K562 (cell line): ENCODE measurements at regions not wholly inside any gene's neighbourhood (a gene's known extent, or its start where the extent isn't known, plus 50 kb on each side); places are given as distances from the start of the nearest gene placed in this dataset.

Source experiments
- ATAC-seq: fragments of 200-7000 bp; cut with Tn5 transposase; 3 replicates; pipeline ENCODE4 v1.9.1; 2020; ENCODE audit warnings: moderate library complexity
- BruUV-seq: library from RNA; stranded (reverse); fragments of 400-500 nt; replicated peaks from 2 replicates; lab custom pipeline; 2021; lab: Mats Ljungman, UMichigan
- CTCF ChIA-PET: fragments of 300-600 bp; formaldehyde crosslinking; extraction: SDS; loops from one replicate; lab custom pipeline; 2021; ENCODE audit warnings: low intra/inter-chr PET ratio; lab: Yijun Ruan, JAX
- POLR2A ChIA-PET: fragments of 300-600, 350-650 bp; sonication (Branson Sonifier 250); formaldehyde crosslinking; extraction: SDS; loops from one replicate; lab custom pipeline; 2021; ENCODE audit warnings: antibody characterized with exemption, inconsistent platforms; lab: Yijun Ruan, JAX
- DNase-seq, 4 experiments: peaks; one replicate each; pipeline versions ENCODE4 v3.0.0 to v3.0.0-alpha.2; 2011 to 2018; ENCODE audit warnings: low spot score in 3 of 4, mixed read lengths in 3 of 4; ENCODE audit errors: extremely low read depth in 1 of 4
- FAIRE-seq: peaks from 2 replicates; lab custom pipeline; 2011; peaks lifted over from hg19 to GRCh38; lab: Jason Lieb, UNC
- H2AFZ ChIP-seq: 2 replicates; pipeline ENCODE4 v1.6.0; 2011; ENCODE audit warnings: low read depth, low read length, control low read depth, inconsistent platforms
- H3K27ac ChIP-seq: fragments of 200-600 bp; 3 replicates; pipeline ENCODE4 v1.8.0; 2011; ENCODE audit warnings: low read depth, mild to moderate bottlenecking, control low read depth, inconsistent platforms, low read length, moderate library complexity, mixed read lengths; ENCODE audit errors: extremely low read depth
- H3K27me3 ChIP-seq, 2 experiments: fragments of 300-600 bp in 1 of 2; 2 replicates in 1 of 2; 3 replicates in 1 of 2; pipeline versions ENCODE4 v1.6.0 to v1.8.0; 2011; ENCODE audit warnings: inconsistent platforms in 2 of 2, low read length in 2 of 2, mild to moderate bottlenecking in 1 of 2, mixed read lengths in 1 of 2, moderate library complexity in 1 of 2; ENCODE audit not compliant: control insufficient read depth in 2 of 2, insufficient read depth in 2 of 2
- H3K36me3 ChIP-seq: fragments of 300-600 bp; 3 replicates; pipeline ENCODE4 v1.8.0; 2011; ENCODE audit warnings: mild to moderate bottlenecking, low read length, inconsistent platforms; ENCODE audit not compliant: control insufficient read depth, insufficient read depth
- H3K4me1 ChIP-seq, 2 experiments: fragments of 200-600 bp in 1 of 2; replicated peaks in 1 of 2; 2 replicates in 1 of 2; 3 replicates in 1 of 2; pipeline versions ENCODE4 v1.5.1 to v1.8.0; 2011; ENCODE audit warnings: inconsistent platforms in 2 of 2, low read length in 2 of 2, mild to moderate bottlenecking in 1 of 2, mixed read lengths in 1 of 2, moderate library complexity in 1 of 2; ENCODE audit not compliant: control insufficient read depth in 2 of 2, insufficient read depth in 2 of 2
- H3K4me2 ChIP-seq: 2 replicates; pipeline ENCODE4 v1.6.1; 2011; ENCODE audit warnings: low read length, control low read depth, inconsistent platforms, mixed read lengths; ENCODE audit not compliant: insufficient read depth
- H3K4me3 ChIP-seq: fragments of 200-600 bp; sonication (generic), shearing (Covaris generic); 2 replicates; pipeline ENCODE4 v1.5.1; 2016; ENCODE audit warnings: control low read depth, inconsistent platforms
- H3K79me2 ChIP-seq: fragments of 200-600 bp; 3 replicates; pipeline ENCODE4 v1.8.0; 2011; ENCODE audit warnings: low read length, inconsistent platforms; ENCODE audit not compliant: control insufficient read depth, insufficient read depth
- H3K9ac ChIP-seq, 2 experiments: 2 replicates each; pipeline versions ENCODE4 v1.6.0 to v1.6.1; 2011; ENCODE audit warnings: low read depth in 2 of 2, low read length in 2 of 2, control low read depth in 1 of 2, inconsistent platforms in 1 of 2, mild to moderate bottlenecking in 1 of 2, mixed read lengths in 1 of 2; ENCODE audit not compliant: insufficient read depth in 1 of 2
- H3K9me1 ChIP-seq: one replicate; pipeline ENCODE4 v1.6.0; 2011; ENCODE audit warnings: inconsistent platforms, mild to moderate bottlenecking, low read length, moderate library complexity; ENCODE audit not compliant: control insufficient read depth, insufficient read depth
- H3K9me3 ChIP-seq: replicated peaks from 2 replicates; pipeline ENCODE4 v1.5.1; 2011; ENCODE audit warnings: low read depth, low read length, inconsistent platforms; ENCODE audit not compliant: control insufficient read depth, insufficient read depth
- H4K20me1 ChIP-seq: replicated peaks from 2 replicates; pipeline ENCODE4 v1.6.1; 2011; ENCODE audit warnings: low read length, inconsistent platforms, mixed read lengths; ENCODE audit not compliant: control insufficient read depth, insufficient read depth
- ADNP ChIP-seq: fragments of 200-800 bp; sonication (Bioruptor generic); IDR thresholded peaks from 2 replicates; pipeline ENCODE4 v1.6.1; 2016; ENCODE audit warnings: missing genetic modification characterization, missing compliant biosample characterization
- BCOR ChIP-seq: fragments of 450-650 bp; IDR thresholded peaks from 2 replicates; pipeline ENCODE4 v1.6.1; 2016
- EWSR1 ChIP-seq: fragments of 450-650 bp; IDR thresholded peaks from 2 replicates; pipeline ENCODE4 v1.6.1; 2018; ENCODE audit warnings: borderline replicate concordance, mild to moderate bottlenecking, low read depth, moderate library complexity; ENCODE audit not compliant: partially characterized antibody
- MEF2A ChIP-seq: IDR thresholded peaks from 2 replicates; pipeline ENCODE4 v1.6.1; 2011; ENCODE audit warnings: low read depth, mild to moderate bottlenecking, low read length, moderate library complexity; ENCODE audit not compliant: control insufficient read depth
- OTX1 ChIP-seq: fragments of 450-650 bp; formaldehyde crosslinking; IDR thresholded peaks from 2 replicates; pipeline ENCODE4 v1.4.0; 2022; ENCODE audit warnings: mild to moderate bottlenecking
- SIN3A ChIP-seq, 2 experiments: fragments of 150-350 bp in 1 of 2; IDR thresholded peaks; 2 replicates each; pipeline ENCODE4 v1.6.1; 2011 to 2016; ENCODE audit warnings: borderline replicate concordance in 2 of 2, low read depth in 2 of 2, low read length in 2 of 2, mild to moderate bottlenecking in 2 of 2, moderate library complexity in 2 of 2; ENCODE audit not compliant: control insufficient read depth in 1 of 2
- SRF ChIP-seq, 2 experiments: fragments of 250-450, 450-650 bp in 1 of 2; sonication (Bioruptor Pico) in 1 of 2; sonication (generic) in 1 of 2; formaldehyde crosslinking; IDR thresholded peaks; 2 replicates each; pipeline versions ENCODE4 v1.5.0 to v1.5.1; 2020 to 2022; ENCODE audit warnings: mild to moderate bottlenecking in 1 of 2, missing genetic modification reagents in 1 of 2
- ZBTB12 ChIP-seq: fragments of 250-450 bp; sonication (Bioruptor Pico); IDR thresholded peaks from 2 replicates; pipeline ENCODE4 v1.4.0; 2020
- ZBTB17 ChIP-seq: fragments of 450-650 bp; formaldehyde crosslinking; IDR thresholded peaks from 2 replicates; pipeline ENCODE4 v1.4.0; 2020; ENCODE audit warnings: mild to moderate bottlenecking
- ZNF384 ChIP-seq: IDR thresholded peaks from 2 replicates; pipeline ENCODE4 v1.6.1; 2012; ENCODE audit warnings: low read depth, low read length, improper control_type of control experiment
- ZNF740 ChIP-seq, 3 experiments: fragments of 200-800 bp in 1 of 3; sonication (Bioruptor generic) in 1 of 3; sonication (generic) in 1 of 3; formaldehyde crosslinking in 1 of 3; IDR thresholded peaks; 2 replicates each; pipeline versions ENCODE4 v1.6.1 to v1.8.0; 2016 to 2022; ENCODE audit warnings: mild to moderate bottlenecking in 2 of 3, missing compliant biosample characterization in 2 of 3, missing genetic modification characterization in 2 of 3, missing genetic modification reagents in 1 of 3
- ZSCAN29 ChIP-seq: fragments of 450-650 bp; IDR thresholded peaks from 2 replicates; pipeline ENCODE4 v1.6.1; 2017
- WGBS: fragments of 100-300 bp; shearing (Covaris generic); methylation state at CpG from one replicate; pipeline ENCODE4 v1.1.6; 2016; ENCODE audit warnings: low coverage, mixed read lengths; ENCODE audit not compliant: insufficient coverage; ENCODE audit errors: missing lambda C conversion rate; 5-methylcytosine and 5-hydroxymethylcytosine counted together
- in situ Hi-C: fragments of 300-500 bp; cut with MboI; formaldehyde crosslinking; loops from 4 replicates; pipeline ENCODE4 v1.15.0; 2018; ENCODE audit warnings: inconsistent platforms, mixed read lengths
- intact Hi-C: fragments of 100-400 bp; cut with micrococcal nuclease; formaldehyde crosslinking; loops from 2 replicates; pipeline ENCODE4 v1.14.2; 2022

- H3K79me2 ChIP-seq = no peaks in the 10 kb centered on the region
- H4K20me1 ChIP-seq = no peaks in the 10 kb centered on the region
- H3K9me1 ChIP-seq = no peaks in the 10 kb centered on the region
- FAIRE-seq (no peak), DNase-seq (no peak), ATAC-seq (no peak)
- H3K4me1 ChIP-seq = no peaks in the 10 kb centered on the region
- H3K36me3 ChIP-seq = no peaks in the 10 kb centered on the region
- no peak overlapping the region for H3K9ac ChIP-seq
- BruUV-seq = no TSS peak
- in situ Hi-C loops = loop anchor here (25.0 kb wide), 1 partner anchor 849 kb away; no protein-coding TSS in a partner anchor
- 0% methylated on average over 2 of the region's 2 CpGs for WGBS
- H3K9me3 ChIP-seq = no peaks in the 10 kb centered on the region
- no peak overlapping the region for H3K27ac ChIP-seq
- H3K27me3 ChIP-seq = no peaks in the 10 kb centered on the region
- no peak overlapping the region for H3K4me3 ChIP-seq
- no peak overlapping the region for H3K4me2 ChIP-seq
- intact Hi-C loops = loop anchor here (5.0 to 10.0 kb wide), 3 partner anchors 536 to 1404 kb away; no protein-coding TSS in a partner anchor
- TF ChIP-seq EWSR1 = no peak
- no peak for TF ChIP-seq ZBTB12 (CRISPR knock-in tag)
- TF ChIP-seq ZBTB17 = no peak
- no peak for TF ChIP-seq OTX1
- no peak for TF ChIP-seq ADNP (tag)
- TF ChIP-seq ZSCAN29 = no peak
- no peak for TF ChIP-seq BCOR
- TF ChIP-seq ZNF384 = no peak
- TF ChIP-seq MEF2A = no peak
- TF ChIP-seq SRF (CRISPR knock-in tag; IDR thresholded peaks at IDR 0.05) = no peak
- no peak for TF ChIP-seq ZNF740 (CRISPR knock-in tag; IDR thresholded peaks at IDR 0.05)
- no peak for TF ChIP-seq ZNF740 (tag; IDR thresholded peaks at IDR 0.05)
- TF ChIP-seq SIN3A (IDR thresholded peaks at IDR 0.05; ENCODE audit: borderline replicate concordance in 2 of 2, control insufficient read depth in 1 of 2, low read depth in 2 of 2, low read length in 2 of 2) = no peak
- TF ChIP-seq, all 486 proteins: peak for 0
- ChIA-PET CTCF (no interaction called here), POLR2A (no interaction called here)
- no peak overlapping the region for H2AFZ ChIP-seq
Measured at GRCh38 chr13:78138756-78139155, 220.1 kb upstream of the EDNRB start.
